Prostate gland (tissue), 2 donors: ENCODE measurements at regions not wholly inside any gene's neighbourhood (a gene's known extent, or its start where the extent isn't known, plus 50 kb on each side); places are given as distances from the start of the nearest gene placed in this dataset.

ENCODE experiments used
- DNase-seq: peaks from one replicate; pipeline ENCODE4 v3.0.0-alpha.2; 2019; ENCODE audit warnings: low spot score
- H3K27ac ChIP-seq, 2 donors: fragments of 200-600 bp; sonication (generic); 2 replicates each; pipeline ENCODE4 v1.5.1; 2017 to 2019
- H3K27me3 ChIP-seq: fragments of 200-600 bp; sonication (generic); replicated peaks from 2 replicates; pipeline ENCODE4 v1.5.1; 2019; ENCODE audit not compliant: insufficient read depth
- H3K36me3 ChIP-seq, 2 donors: fragments of 200-600 bp; sonication (generic); 1 replicate in 1 of 2; 2 replicates in 1 of 2; pipeline versions ENCODE4 v1.5.1 to v1.8.1; 2017 to 2019
- H3K4me1 ChIP-seq: fragments of 200-600 bp; sonication (generic); replicated peaks from 2 replicates; pipeline ENCODE4 v1.5.1; 2019
- H3K4me3 ChIP-seq, 2 donors: fragments of 200-600 bp; sonication (generic); 2 replicates each; pipeline ENCODE4 v1.5.1; 2017 to 2019
- H3K9me3 ChIP-seq: fragments of 200-600 bp; sonication (generic); 2 replicates; pipeline ENCODE4 v1.5.1; 2017
- CTCF ChIP-seq, 4 experiments: fragments of 200-600 bp in 2 of 4; fragments of 450-650 bp in 2 of 4; sonication (generic) in 2 of 4; IDR thresholded peaks; 1 replicate in 3 of 4; 2 replicates in 1 of 4; pipeline ENCODE4 v1.5.1; 2016 to 2019; ENCODE audit warnings: antibody characterized with exemption in 4 of 4, mild to moderate bottlenecking in 2 of 4, moderate library complexity in 2 of 4
- POLR2A ChIP-seq: fragments of 450-650 bp; IDR thresholded peaks from one replicate; pipeline ENCODE4 v1.6.1; 2016; ENCODE audit warnings: antibody characterized with exemption, mild to moderate bottlenecking
- POLR2AphosphoS5 ChIP-seq: sonication (generic); formaldehyde crosslinking; IDR thresholded peaks from one replicate; pipeline ENCODE4 v1.6.1; 2017; ENCODE audit warnings: antibody characterized with exemption
- WGBS: methylation state at CpG from one replicate; pipeline ENCODE4 v1.1.5; 2018; 5-methylcytosine and 5-hydroxymethylcytosine counted together
- intact Hi-C: fragments of 100-400 bp; cut with DNase I; formaldehyde crosslinking; loops from one replicate; pipeline ENCODE4 v1.14.2; 2022

GRCh38 chr5:62030326-62030725 is 275.7 kb upstream of the KIF2A start:
- WGBS: 53% methylated on average over 2 of the region's 2 CpGs
- Histone ChIP-seq H3K36me3 (no peaks in the 10 kb centered on the region), H3K27ac (no peak overlapping the region), H3K9me3 (no peaks in the 10 kb centered on the region), H3K4me3 (no peak overlapping the region), H3K27me3 (no peaks in the 10 kb centered on the region), H3K4me1 (no peaks in the 10 kb centered on the region)
- TF ChIP-seq POLR2A: no peak
- TF ChIP-seq POLR2AphosphoS5: no peak
- no peak for TF ChIP-seq CTCF (IDR thresholded peaks at IDR 0.05)
- intact Hi-C loops: no loop called here
- DNase-seq: no peak

GRCh38 chr5:62038024-62038423 is 268.0 kb upstream of the KIF2A start:
- Histone ChIP-seq H3K27ac (no peak overlapping the region), H3K9me3 (no peaks in the 10 kb centered on the region), H3K4me3 (no peak overlapping the region), H3K36me3 (no peaks in the 10 kb centered on the region), H3K4me1 (no peaks in the 10 kb centered on the region), H3K27me3 (no peaks in the 10 kb centered on the region)
- intact Hi-C loops: no loop called here
- 21% methylated on average over 1 of the region's 1 CpG for WGBS
- TF ChIP-seq CTCF (IDR thresholded peaks at IDR 0.05) (no peak), POLR2AphosphoS5 (no peak), POLR2A (no peak)
- DNase-seq: no peak

GRCh38 chr5:62041156-62041756 is 264.8 kb upstream of the KIF2A start:
- intact Hi-C loops: no loop called here
- no peak for TF ChIP-seq POLR2AphosphoS5
- TF ChIP-seq POLR2A: no peak
- TF ChIP-seq CTCF (IDR thresholded peaks at IDR 0.05): no peak
- 63% methylated on average over 5 of the region's 5 CpGs for WGBS

GRCh38 chr5:62042007-62042406 is 264.0 kb upstream of the KIF2A start:
- TF ChIP-seq CTCF (IDR thresholded peaks at IDR 0.05) (no peak), POLR2A (no peak), POLR2AphosphoS5 (no peak)
- DNase-seq: no peak
- H3K27ac ChIP-seq: no peak overlapping the region
- H3K4me1 ChIP-seq: no peaks in the 10 kb centered on the region
- intact Hi-C loops: no loop called here
- no peaks in the 10 kb centered on the region for H3K36me3 ChIP-seq
- H3K27me3 ChIP-seq: no peaks in the 10 kb centered on the region
- no peak overlapping the region for H3K4me3 ChIP-seq
- H3K9me3 ChIP-seq: no peaks in the 10 kb centered on the region
- 32% methylated on average over 3 of the region's 3 CpGs for WGBS

More at GRCh38 chr5:62041156-62041756, 264.8 kb upstream of the KIF2A start:
- H3K4me3 ChIP-seq: no peak overlapping the region
- no peaks in the 10 kb centered on the region for H3K36me3 ChIP-seq
- DNase-seq: no peak
- H3K4me1 ChIP-seq: no peaks in the 10 kb centered on the region
- H3K9me3 ChIP-seq: no peaks in the 10 kb centered on the region
- H3K27me3 ChIP-seq: no peaks in the 10 kb centered on the region
- H3K27ac ChIP-seq: no peak overlapping the region
